ENCODE measurements at regions not wholly inside any gene's neighbourhood (a gene's known extent, or its start where the extent isn't known, plus 50 kb on each side); places are given as distances from the start of the nearest gene placed in this dataset.
A peak's percentile ranks its signal among the peaks of the same experiment; 100 is the strongest.

DNA sequence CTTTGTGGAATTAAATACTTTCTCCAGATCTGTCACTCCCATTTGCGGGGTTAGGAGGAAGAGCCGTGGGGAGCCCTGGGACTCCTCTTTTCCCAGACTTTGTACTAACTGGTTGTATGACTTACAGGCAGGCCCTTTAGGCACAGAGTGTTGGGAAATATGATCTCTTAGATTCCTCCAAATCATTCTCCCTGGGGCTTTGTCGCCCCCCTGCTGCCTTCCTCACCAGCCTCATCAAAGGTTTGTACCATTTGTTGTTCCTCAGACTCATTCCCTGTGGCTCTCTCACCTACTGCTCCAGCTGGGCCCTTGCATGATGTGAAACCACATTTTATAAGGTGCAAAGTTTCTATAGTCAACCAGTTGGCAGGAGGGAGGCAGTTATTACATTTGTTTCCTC lies 56.4 kb downstream of the CRYGS start:
- peak; percentile 28 for DNase-seq (ENCODE audit: low read depth, low spot score)
- Histone ChIP-seq H3K9ac (ENCODE audit: insufficient read length) (no peak overlapping the region), H3K9me3 (ENCODE audit: low read depth, low read length) (no peaks in the 10 kb centered on the region), H3K27ac (no peak overlapping the region), H3K36me3 (ENCODE audit: insufficient read depth, low read length) (no peaks in the 10 kb centered on the region), H3K4me3 (no peak overlapping the region)
- TF ChIP-seq EZH2 (IDR thresholded peaks at IDR 0.05) (no peak), FOXP2 (optimal IDR thresholded peaks at IDR 0.05; ENCODE audit: control extremely low read depth, extremely low read length, insufficient read depth) (no peak), POLR2AphosphoS5 (IDR thresholded peaks at IDR 0.05; ENCODE audit: borderline replicate concordance, low read depth, low read length) (no peak)

DNA sequence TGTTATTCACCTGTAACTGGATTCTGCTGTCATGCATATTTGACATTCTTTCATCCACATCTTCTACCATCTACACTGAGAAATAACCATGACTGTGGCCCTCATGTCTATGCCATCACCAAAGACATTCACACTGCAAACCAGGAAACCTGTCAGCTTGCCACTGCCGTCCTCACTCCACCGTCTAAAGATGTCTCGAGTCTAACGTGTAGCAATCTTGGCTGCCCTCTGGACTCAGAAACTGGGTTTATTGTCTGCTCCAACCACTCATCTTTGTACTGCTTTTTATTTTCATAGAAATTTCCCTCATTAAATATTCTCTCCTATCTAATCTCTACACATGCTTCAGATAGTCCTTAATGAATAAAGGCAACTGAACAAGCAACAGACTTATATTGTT lies 57.1 kb downstream of the CRYGS start:
- Histone ChIP-seq H3K27ac (no peak overlapping the region), H3K9me3 (ENCODE audit: low read depth, low read length) (no peaks in the 10 kb centered on the region), H3K36me3 (ENCODE audit: insufficient read depth, low read length) (no peaks in the 10 kb centered on the region), H3K9ac (ENCODE audit: insufficient read length) (no peak overlapping the region), H3K4me3 (no peak overlapping the region)
- TF ChIP-seq FOXP2 (optimal IDR thresholded peaks at IDR 0.05; ENCODE audit: control extremely low read depth, extremely low read length, insufficient read depth) (no peak), EZH2 (IDR thresholded peaks at IDR 0.05) (no peak), POLR2AphosphoS5 (IDR thresholded peaks at IDR 0.05; ENCODE audit: borderline replicate concordance, low read depth, low read length) (no peak)
- no peak for DNase-seq (ENCODE audit: low read depth, low spot score)

DNA sequence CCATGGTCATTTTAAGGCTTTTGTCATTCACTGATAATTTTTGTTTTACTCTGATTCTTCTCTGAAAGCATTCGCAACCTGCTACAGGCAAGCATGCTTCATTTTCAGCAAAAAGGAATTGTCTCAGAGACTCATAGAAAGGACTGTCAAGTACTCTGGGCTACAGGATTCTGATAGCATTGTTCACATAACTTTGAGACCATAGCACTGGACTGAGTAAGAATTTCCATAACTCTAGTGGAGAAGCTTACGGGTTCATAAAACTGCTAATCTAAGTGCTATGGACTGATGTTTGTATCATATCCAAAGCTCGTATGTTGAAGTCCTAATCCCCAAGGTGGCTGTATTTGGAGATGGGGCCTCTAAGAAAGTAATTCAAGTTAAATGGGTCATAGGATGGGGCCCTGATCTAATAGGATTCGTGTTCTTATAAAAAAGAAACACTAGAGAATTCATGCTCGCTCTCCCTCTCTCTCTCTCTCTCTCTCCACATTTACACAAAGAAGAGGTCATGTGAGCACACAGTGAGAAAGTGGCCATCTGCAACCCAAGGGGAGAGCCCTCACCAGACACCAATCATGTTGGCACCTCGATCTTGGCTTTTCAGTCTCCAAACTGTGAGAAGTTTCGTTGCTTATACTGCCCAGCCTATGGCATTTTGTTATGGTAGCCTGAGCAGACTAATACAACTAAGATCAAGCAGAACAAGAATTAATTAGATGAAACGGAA lies 60.4 kb downstream of the CRYGS start:
- Histone ChIP-seq H3K9me3 (ENCODE audit: low read depth, low read length) (no peaks in the 10 kb centered on the region), H3K27ac (no peak overlapping the region), H3K4me3 (no peak overlapping the region), H3K36me3 (ENCODE audit: insufficient read depth, low read length) (no peaks in the 10 kb centered on the region), H3K9ac (ENCODE audit: insufficient read length) (no peak overlapping the region)
- no peak for DNase-seq (ENCODE audit: low read depth, low spot score)
- TF ChIP-seq EZH2 (IDR thresholded peaks at IDR 0.05) (no peak), FOXP2 (optimal IDR thresholded peaks at IDR 0.05; ENCODE audit: control extremely low read depth, extremely low read length, insufficient read depth) (no peak)

DNA sequence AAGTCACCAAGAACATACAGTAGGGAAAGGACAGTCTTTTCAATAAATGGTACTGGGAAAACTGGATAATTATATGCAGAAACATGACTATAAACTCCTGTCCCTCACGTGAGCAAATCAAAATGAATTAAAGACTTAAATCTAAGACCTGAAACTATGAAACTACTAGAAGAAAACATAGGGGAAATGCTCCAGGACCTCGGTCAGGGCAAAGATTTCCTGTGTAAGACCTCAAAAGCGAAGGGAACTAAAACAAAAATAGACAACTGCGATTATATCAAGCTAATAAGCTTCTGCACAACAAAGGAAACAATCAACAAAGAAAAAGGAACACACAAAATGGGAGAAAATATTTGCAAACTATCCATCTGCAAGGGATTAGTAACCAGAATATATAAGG lies 62.7 kb downstream of the CRYGS start:
- Histone ChIP-seq H3K9ac (ENCODE audit: insufficient read length) (no peak overlapping the region), H3K4me3 (no peak overlapping the region), H3K9me3 (ENCODE audit: low read depth, low read length) (no peaks in the 10 kb centered on the region), H3K27ac (no peak overlapping the region), H3K36me3 (ENCODE audit: insufficient read depth, low read length) (no peaks in the 10 kb centered on the region)
- TF ChIP-seq POLR2AphosphoS5 (IDR thresholded peaks at IDR 0.05; ENCODE audit: borderline replicate concordance, low read depth, low read length) (no peak), EZH2 (IDR thresholded peaks at IDR 0.05) (no peak), FOXP2 (optimal IDR thresholded peaks at IDR 0.05; ENCODE audit: control extremely low read depth, extremely low read length, insufficient read depth) (no peak)
- DNase-seq (ENCODE audit: low read depth, low spot score), result no peak

GRCh38 chr3:186477876-186478275 lies 66.3 kb downstream of the CRYGS start:
- Histone ChIP-seq H3K27ac (no peak overlapping the region), H3K4me3 (no peak overlapping the region), H3K9me3 (ENCODE audit: low read depth, low read length) (no peaks in the 10 kb centered on the region), H3K9ac (ENCODE audit: insufficient read length) (no peak overlapping the region), H3K36me3 (ENCODE audit: insufficient read depth, low read length) (no peaks in the 10 kb centered on the region)
- TF ChIP-seq EZH2 (IDR thresholded peaks at IDR 0.05) (no peak), POLR2AphosphoS5 (IDR thresholded peaks at IDR 0.05; ENCODE audit: borderline replicate concordance, low read depth, low read length) (no peak), FOXP2 (optimal IDR thresholded peaks at IDR 0.05; ENCODE audit: control extremely low read depth, extremely low read length, insufficient read depth) (no peak)
- DNase-seq (ENCODE audit: low read depth, low spot score), result no peak

DNA sequence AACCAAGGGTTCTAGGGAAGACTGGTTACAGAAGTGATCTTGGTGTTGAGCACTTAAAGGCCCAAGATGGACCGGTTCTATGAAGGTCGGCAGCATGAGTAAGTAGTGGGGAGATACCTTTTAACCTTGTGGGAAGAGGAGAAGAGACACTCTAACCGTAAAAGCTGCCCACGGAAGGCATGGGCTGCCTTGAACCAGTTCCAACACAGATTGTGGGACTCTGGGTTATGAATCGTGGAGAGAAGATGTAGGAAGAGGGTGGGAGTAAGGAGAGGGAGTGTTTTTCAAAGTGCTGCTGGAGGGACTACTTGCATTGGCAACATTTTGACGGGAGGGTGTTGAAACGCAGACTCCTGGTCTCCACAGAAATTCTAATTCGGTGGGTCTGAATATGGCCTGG lies 67.1 kb downstream of the CRYGS start:
- H3K9me3 ChIP-seq (ENCODE audit: low read depth, low read length), result no peaks in the 10 kb centered on the region
- no peaks in the 10 kb centered on the region for H3K36me3 ChIP-seq (ENCODE audit: insufficient read depth, low read length)
- H3K4me3 ChIP-seq, result no peak overlapping the region
- H3K9ac ChIP-seq (ENCODE audit: insufficient read length), result no peak overlapping the region
- DNase-seq (ENCODE audit: low read depth, low spot score), result no peak
- no peak for TF ChIP-seq FOXP2 (optimal IDR thresholded peaks at IDR 0.05; ENCODE audit: control extremely low read depth, extremely low read length, insufficient read depth)
- H3K27ac ChIP-seq, result no peak overlapping the region

GRCh38 chr3:186476541-186476940 lies 67.6 kb downstream of the CRYGS start:
- TF ChIP-seq FOXP2 (optimal IDR thresholded peaks at IDR 0.05; ENCODE audit: control extremely low read depth, extremely low read length, insufficient read depth) (no peak), POLR2AphosphoS5 (IDR thresholded peaks at IDR 0.05; ENCODE audit: borderline replicate concordance, low read depth, low read length) (no peak), EZH2 (IDR thresholded peaks at IDR 0.05) (no peak)
- H3K27ac ChIP-seq, result no peak overlapping the region
- no peaks in the 10 kb centered on the region for H3K9me3 ChIP-seq (ENCODE audit: low read depth, low read length)
- H3K36me3 ChIP-seq (ENCODE audit: insufficient read depth, low read length), result no peaks in the 10 kb centered on the region
- H3K9ac ChIP-seq (ENCODE audit: insufficient read length), result no peak overlapping the region
- DNase-seq (ENCODE audit: low read depth, low spot score), result no peak
- H3K4me3 ChIP-seq, result no peak overlapping the region

GRCh38 chr3:186476044-186476468 lies 68.1 kb downstream of the CRYGS start:
- TF ChIP-seq POLR2AphosphoS5 (IDR thresholded peaks at IDR 0.05; ENCODE audit: borderline replicate concordance, low read depth, low read length) (no peak), FOXP2 (optimal IDR thresholded peaks at IDR 0.05; ENCODE audit: control extremely low read depth, extremely low read length, insufficient read depth) (no peak), EZH2 (IDR thresholded peaks at IDR 0.05) (no peak)
- Histone ChIP-seq H3K9ac (ENCODE audit: insufficient read length) (no peak overlapping the region), H3K9me3 (ENCODE audit: low read depth, low read length) (no peaks in the 10 kb centered on the region), H3K36me3 (ENCODE audit: insufficient read depth, low read length) (no peaks in the 10 kb centered on the region), H3K4me3 (no peak overlapping the region), H3K27ac (no peak overlapping the region)
- no peak for DNase-seq (ENCODE audit: low read depth, low spot score)

DNA sequence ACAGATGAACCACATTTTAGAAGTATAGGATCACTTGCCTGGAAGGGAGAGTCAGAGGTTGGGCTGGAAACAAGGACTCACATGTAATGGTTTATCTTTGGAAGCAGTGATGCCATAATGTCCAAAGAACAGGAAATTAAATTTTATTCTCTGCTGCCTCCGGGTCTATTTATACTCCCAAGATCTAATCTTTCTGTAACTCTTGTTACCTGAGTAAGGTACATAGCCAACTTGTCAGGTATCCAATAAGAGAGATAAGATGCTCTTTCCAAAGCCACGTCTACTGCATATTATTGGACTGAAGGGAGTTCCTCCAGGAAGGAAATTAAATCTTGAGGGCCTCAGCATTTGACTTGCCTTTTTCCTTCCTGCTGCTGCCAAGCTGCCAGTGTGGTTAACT lies 71.0 kb downstream of the CRYGS start:
- H3K27ac ChIP-seq, result no peak overlapping the region
- no peak for DNase-seq (ENCODE audit: low read depth, low spot score)
- no peak overlapping the region for H3K9ac ChIP-seq (ENCODE audit: insufficient read length)

More for the DNA sequence above, 71.0 kb downstream of the CRYGS start:
- Histone ChIP-seq H3K4me3 (no peak overlapping the region), H3K36me3 (ENCODE audit: insufficient read depth, low read length) (no peaks in the 10 kb centered on the region), H3K9me3 (ENCODE audit: low read depth, low read length) (no peaks in the 10 kb centered on the region)
- TF ChIP-seq FOXP2 (optimal IDR thresholded peaks at IDR 0.05; ENCODE audit: control extremely low read depth, extremely low read length, insufficient read depth), result no peak
- TF ChIP-seq POLR2AphosphoS5 (IDR thresholded peaks at IDR 0.05; ENCODE audit: borderline replicate concordance, low read depth, low read length), result no peak
- TF ChIP-seq EZH2 (IDR thresholded peaks at IDR 0.05), result no peak

All from SK-N-MC (cell line).